ENCODE measurements at regions not wholly inside any gene's neighbourhood (a gene's known extent, or its start where the extent isn't known, plus 50 kb on each side); places are given as distances from the start of the nearest gene placed in this dataset.

GRCh38 chr5:17433406-17433805, 64.6 kb upstream of the TAF11L2 start:
- no peak for DNase-seq

GRCh38 chr5:17434982-17435381, 63.0 kb upstream of the TAF11L2 start:
- no peak for DNase-seq

- peak; percentile 85 for DNase-seq
These were observed 61.7 kb upstream of the TAF11L2 start for GRCh38 chr5:17436350-17436749.

- peak; percentile 98 for DNase-seq
These were observed 61.2 kb upstream of the TAF11L2 start for GRCh38 chr5:17436761-17437221.

GRCh38 chr5:17438027-17438426, 60.0 kb upstream of the TAF11L2 start:
- DNase-seq, result no peak

- no peak for DNase-seq
These were observed 58.1 kb upstream of the TAF11L2 start for GRCh38 chr5:17439956-17440355.

DNA sequence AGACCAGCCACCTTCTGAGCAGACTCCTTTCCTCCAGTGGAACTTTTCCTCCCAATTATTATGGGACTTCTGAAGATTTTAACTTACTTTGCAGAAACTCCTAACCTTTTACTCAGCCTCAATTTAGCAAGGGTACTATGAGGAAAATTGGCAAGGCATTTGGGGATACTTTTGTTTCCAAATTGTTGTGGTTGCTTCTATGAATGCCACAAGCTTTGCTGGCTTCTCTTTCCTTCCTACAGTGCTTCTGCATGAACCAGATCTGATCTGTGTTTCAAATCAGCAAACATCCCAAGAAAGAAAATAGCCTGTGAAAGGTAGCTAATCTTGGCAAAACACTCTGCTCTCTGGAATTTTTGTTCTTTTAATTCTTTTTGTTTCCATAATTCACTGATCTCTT, 57.3 kb upstream of the TAF11L2 start:
- no peak for DNase-seq

- no peak for DNase-seq
These were observed 56.7 kb upstream of the TAF11L2 start for GRCh38 chr5:17441351-17441750.

DNA sequence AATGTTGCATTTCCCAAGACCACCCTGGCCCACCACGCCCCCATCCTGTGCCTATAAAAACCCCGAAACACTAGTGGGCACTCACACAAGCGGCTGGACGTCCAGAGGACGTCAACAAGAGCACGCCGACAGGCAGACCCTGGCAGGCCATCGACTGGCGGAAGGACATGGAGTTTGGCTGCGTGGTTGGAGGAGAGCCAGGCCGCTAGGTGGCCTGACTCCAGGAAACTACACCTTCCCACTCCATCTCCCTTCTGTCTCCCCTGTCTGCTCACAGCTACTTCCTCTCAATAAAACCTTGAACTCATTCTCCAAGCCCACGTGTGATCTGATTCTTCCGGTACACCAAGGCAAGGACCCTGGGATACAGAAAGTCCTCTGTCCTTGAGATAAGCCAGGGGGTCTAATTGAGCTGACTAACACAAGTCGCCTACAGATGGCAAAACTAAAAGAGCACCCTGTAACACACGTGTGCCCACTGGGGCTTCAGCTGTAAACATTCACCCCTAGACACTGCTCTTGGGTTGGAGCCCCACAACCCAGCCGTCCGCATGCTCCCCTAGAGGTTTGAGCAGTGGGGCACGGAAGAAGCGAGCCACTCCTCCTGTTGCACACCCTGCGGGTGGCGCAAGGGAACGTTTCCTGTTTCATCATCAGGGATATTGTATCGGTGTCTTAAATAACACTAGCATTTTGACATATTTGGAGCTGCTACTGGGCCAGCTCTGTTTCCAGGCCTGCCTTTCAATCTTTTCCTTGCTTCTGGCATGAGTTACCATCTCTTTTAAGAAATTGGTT, 54.5 kb upstream of the TAF11L2 start:
- peak; percentile 94 for DNase-seq

DNA sequence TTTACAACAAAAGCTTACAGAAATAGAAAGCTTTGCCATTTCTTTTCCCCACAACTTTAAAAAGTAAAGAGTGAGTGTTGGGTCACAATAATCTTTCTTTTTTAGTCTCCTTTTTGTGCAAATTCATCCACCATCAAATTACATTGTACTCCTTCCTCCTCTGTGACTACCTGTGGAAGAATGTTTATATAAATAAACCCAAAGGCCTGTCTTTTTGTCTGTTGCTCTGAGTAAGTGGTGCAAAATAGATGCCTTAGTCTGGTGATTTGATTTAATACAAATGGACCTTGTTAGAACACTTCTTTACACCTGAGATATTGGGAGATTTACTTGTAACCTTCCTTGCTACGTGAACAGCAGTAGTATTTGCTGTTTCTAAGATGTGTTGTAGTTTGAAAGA, 53.5 kb upstream of the TAF11L2 start:
- no peak for DNase-seq

DNA sequence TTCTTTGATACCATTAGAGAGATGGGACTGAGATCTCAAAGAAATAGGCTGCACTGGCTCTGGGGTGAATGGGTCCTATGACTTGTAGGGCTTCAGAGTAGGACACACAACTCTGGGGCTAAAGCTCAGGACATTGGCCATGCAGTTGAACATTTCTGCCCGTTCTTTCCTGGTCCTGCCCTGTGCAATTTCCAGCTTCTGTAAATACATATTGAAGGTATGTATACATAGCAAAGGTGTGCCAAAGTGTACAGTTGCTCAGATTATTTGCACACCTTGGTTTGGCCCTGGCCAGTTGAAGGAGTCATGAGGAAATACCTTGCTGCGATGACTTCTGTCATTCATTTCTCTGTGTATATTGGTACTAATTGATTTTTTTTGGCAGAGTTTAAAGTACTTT, 52.8 kb upstream of the TAF11L2 start:
- no peak for DNase-seq
